NT2/D1 (cell line): ENCODE measurements at regions not wholly inside any gene's neighbourhood (a gene's known extent, or its start where the extent isn't known, plus 50 kb on each side); places are given as distances from the start of the nearest gene placed in this dataset.

Experiments
- DNase-seq: peaks from one replicate; pipeline ENCODE4 v3.0.0-alpha.2; 2011; ENCODE audit warnings: low read depth, low spot score
- H3K27me3 ChIP-seq: 2 replicates; pipeline ENCODE4 v1.6.0; 2011; ENCODE audit warnings: mild to moderate bottlenecking; ENCODE audit not compliant: insufficient read length, insufficient read depth
- H3K36me3 ChIP-seq: 2 replicates; pipeline ENCODE4 v1.6.1; 2011; ENCODE audit warnings: mild to moderate bottlenecking, low read length, mixed read lengths; ENCODE audit not compliant: insufficient read depth, insufficient read length
- H3K4me1 ChIP-seq: 2 replicates; pipeline ENCODE4 v1.5.1; 2011; ENCODE audit not compliant: insufficient read depth, insufficient read length
- H3K4me3 ChIP-seq: 2 replicates; pipeline ENCODE4 v1.5.1; 2011; ENCODE audit warnings: low read depth; ENCODE audit not compliant: insufficient read length
- H3K9ac ChIP-seq: 2 replicates; pipeline ENCODE4 v1.6.0; 2011; ENCODE audit warnings: low read depth; ENCODE audit not compliant: insufficient read length
- H3K9me3 ChIP-seq: 2 replicates; pipeline ENCODE4 v1.5.1; 2011; ENCODE audit warnings: mild to moderate bottlenecking, low read length; ENCODE audit not compliant: insufficient read depth
- SUZ12 ChIP-seq: IDR thresholded peaks from 2 replicates; pipeline ENCODE4 v1.6.1; 2011; ENCODE audit not compliant: insufficient read length, insufficient read depth; ENCODE audit errors: extremely low read depth
- YY1 ChIP-seq: IDR thresholded peaks from 2 replicates; pipeline ENCODE4 v1.6.1; 2011; ENCODE audit not compliant: insufficient read length, insufficient read depth
- ZNF274 ChIP-seq: IDR thresholded peaks from 2 replicates; pipeline ENCODE4 v1.6.1; 2011; ENCODE audit warnings: mild to moderate bottlenecking, low read depth, low read length

GRCh38 chr11:134607963-134608750, 196.1 kb upstream of the B3GAT1 start:
- Histone ChIP-seq H3K9ac (no peak overlapping the region), H3K4me3 (no peak overlapping the region), H3K36me3 (no peaks in the 10 kb centered on the region), H3K4me1 (peaks cover 2% of the 10 kb centered on the region), H3K27me3 (no peaks in the 10 kb centered on the region), H3K9me3 (no peaks in the 10 kb centered on the region)
- TF ChIP-seq SUZ12: no peak
- no peak for TF ChIP-seq ZNF274
- TF ChIP-seq YY1: no peak
- DNase-seq: no peak

GRCh38 chr11:134606251-134606650, 194.2 kb upstream of the B3GAT1 start:
- H3K4me3 ChIP-seq: no peak overlapping the region
- H3K36me3 ChIP-seq: no peaks in the 10 kb centered on the region
- no peak for DNase-seq
- H3K4me1 ChIP-seq: peaks cover 2% of the 10 kb centered on the region
- no peak for TF ChIP-seq SUZ12
- no peak for TF ChIP-seq ZNF274
- no peak for TF ChIP-seq YY1
- no peak overlapping the region for H3K9ac ChIP-seq
- H3K9me3 ChIP-seq: no peaks in the 10 kb centered on the region
- no peaks in the 10 kb centered on the region for H3K27me3 ChIP-seq

DNA sequence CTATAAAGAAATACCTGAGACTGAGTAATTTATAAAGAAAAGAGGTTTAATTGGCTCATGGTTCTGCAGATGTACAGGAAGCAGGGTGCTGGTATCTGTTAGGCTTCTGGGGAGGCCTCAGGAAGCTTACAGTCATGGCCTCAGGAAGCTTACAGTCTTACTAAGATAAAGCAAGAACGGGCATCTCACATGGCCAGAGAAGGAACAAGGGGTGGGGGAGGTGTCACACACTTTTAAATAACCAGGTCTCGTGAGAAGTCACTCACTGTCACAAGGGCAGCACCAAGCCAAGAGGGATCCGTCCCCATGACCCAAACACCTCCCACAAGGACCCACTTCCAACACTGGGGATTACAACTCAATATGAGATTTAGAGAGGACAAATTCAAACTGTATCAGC, 192.8 kb upstream of the B3GAT1 start:
- Histone ChIP-seq H3K4me1 (peaks cover 2% of the 10 kb centered on the region), H3K4me3 (no peak overlapping the region), H3K9me3 (no peaks in the 10 kb centered on the region), H3K36me3 (no peaks in the 10 kb centered on the region), H3K9ac (no peak overlapping the region), H3K27me3 (no peaks in the 10 kb centered on the region)
- TF ChIP-seq ZNF274 (no peak), YY1 (no peak), SUZ12 (no peak)
- no peak for DNase-seq

DNA sequence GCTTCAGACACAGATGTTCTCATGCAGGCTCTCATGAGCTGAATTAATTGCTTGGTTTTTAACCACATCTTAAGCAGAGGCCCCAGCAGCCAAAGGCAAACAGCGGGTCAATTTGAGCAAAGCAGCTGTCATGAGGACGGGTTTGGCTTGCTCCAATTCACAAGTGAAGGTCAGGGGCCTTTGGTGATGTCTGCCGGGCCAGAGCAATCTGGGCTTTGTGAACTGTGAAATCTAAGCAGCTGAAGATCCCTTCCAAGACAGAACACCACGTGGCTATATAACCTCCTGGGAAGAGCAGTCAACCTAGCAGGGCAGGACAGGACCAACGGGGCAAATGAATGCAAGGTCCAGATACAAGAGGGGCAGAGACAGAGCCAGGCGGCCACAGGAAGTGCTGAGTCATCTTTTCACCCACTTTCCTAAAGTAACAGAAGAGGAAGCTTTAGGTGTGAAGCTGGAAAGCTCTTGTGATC, 187.3 kb upstream of the B3GAT1 start:
- no peak overlapping the region for H3K4me3 ChIP-seq
- H3K9me3 ChIP-seq: no peaks in the 10 kb centered on the region
- H3K36me3 ChIP-seq: no peaks in the 10 kb centered on the region
- H3K27me3 ChIP-seq: no peaks in the 10 kb centered on the region
- DNase-seq: no peak
- no peak for TF ChIP-seq YY1
- TF ChIP-seq ZNF274: no peak
- TF ChIP-seq SUZ12: no peak
- H3K4me1 ChIP-seq: no peaks in the 10 kb centered on the region
- H3K9ac ChIP-seq: no peak overlapping the region

- H3K4me1 ChIP-seq: no peaks in the 10 kb centered on the region
- DNase-seq: no peak
- no peaks in the 10 kb centered on the region for H3K36me3 ChIP-seq
- no peak overlapping the region for H3K4me3 ChIP-seq
- H3K27me3 ChIP-seq: no peaks in the 10 kb centered on the region
- TF ChIP-seq SUZ12 (no peak), YY1 (no peak), ZNF274 (no peak)
- H3K9me3 ChIP-seq: no peaks in the 10 kb centered on the region
- H3K9ac ChIP-seq: no peak overlapping the region
These were observed 186.3 kb upstream of the B3GAT1 start for GRCh38 chr11:134598368-134598767.

- Histone ChIP-seq H3K9me3 (no peaks in the 10 kb centered on the region), H3K4me1 (no peaks in the 10 kb centered on the region), H3K27me3 (no peaks in the 10 kb centered on the region), H3K9ac (no peak overlapping the region), H3K4me3 (no peak overlapping the region), H3K36me3 (no peaks in the 10 kb centered on the region)
- TF ChIP-seq YY1: no peak
- no peak for TF ChIP-seq ZNF274
- no peak for DNase-seq
These were observed 185.4 kb upstream of the B3GAT1 start for GRCh38 chr11:134597452-134597851.

GRCh38 chr11:134596404-134596803, 184.4 kb upstream of the B3GAT1 start:
- Histone ChIP-seq H3K4me3 (no peak overlapping the region), H3K27me3 (no peaks in the 10 kb centered on the region), H3K9ac (no peak overlapping the region), H3K4me1 (no peaks in the 10 kb centered on the region), H3K9me3 (no peaks in the 10 kb centered on the region), H3K36me3 (no peaks in the 10 kb centered on the region)
- no peak for DNase-seq
- TF ChIP-seq ZNF274: no peak
- no peak for TF ChIP-seq SUZ12
- no peak for TF ChIP-seq YY1
